T-helper 17 cell (primary cell): ENCODE measurements at regions not wholly inside any gene's neighbourhood (a gene's known extent, or its start where the extent isn't known, plus 50 kb on each side); places are given as distances from the start of the nearest gene placed in this dataset.
"Not testable (repeated sequence)": the region's sequence is repeated elsewhere in the genome, so short reads cannot be mapped to it uniquely, and the experiment has no call there.

Experiments used
- ATAC-seq: fragments of 150-1000 bp; cut with Tn5 transposase; 2 replicates; pipeline ENCODE4 v1.10.0; 2021; ENCODE audit warnings: mild to moderate bottlenecking, moderate library complexity
- DNase-seq, 3 donors: peaks; one replicate each; pipeline versions ENCODE4 v3.0.0 to v3.0.0-alpha.2; 2020 to 2021
- H3K9me3 ChIP-seq: one replicate; pipeline ENCODE4 v1.7.0; 2013; ENCODE audit warnings: low read length, mild to moderate bottlenecking; ENCODE audit not compliant: control insufficient read depth, poor library complexity, severe bottlenecking
- H3K27ac Mint-ChIP-seq: one replicate; pipeline ENCODE4 v1.8.0; 2022; ENCODE audit warnings: mild to moderate bottlenecking, moderate library complexity, mixed read lengths
- H3K27me3 Mint-ChIP-seq: one replicate; pipeline ENCODE4 v1.8.0; 2022; ENCODE audit warnings: mixed read lengths
- H3K36me3 Mint-ChIP-seq: one replicate; pipeline ENCODE4 v1.8.0; 2022; ENCODE audit warnings: low read depth, mixed read lengths
- H3K4me1 Mint-ChIP-seq: one replicate; pipeline ENCODE4 v1.8.0; 2022; ENCODE audit warnings: mild to moderate bottlenecking, mixed read lengths
- H3K4me3 Mint-ChIP-seq: one replicate; pipeline ENCODE4 v1.8.0; 2022; ENCODE audit warnings: mild to moderate bottlenecking, moderate library complexity, mixed read lengths

GRCh38 chrX:43423876-43424275 is 232.2 kb upstream of the MAOA start:
- Mint-ChIP-seq H3K36me3 (no peaks in the 10 kb centered on the region), H3K27me3 (peaks cover 12% of the 10 kb centered on the region), H3K27ac (no peak overlapping the region), H3K4me3 (no peak overlapping the region), H3K4me1 (no peaks in the 10 kb centered on the region)
- DNase-seq (no peak), ATAC-seq (no peak)
- peaks cover 2% of the 10 kb centered on the region for H3K9me3 ChIP-seq

GRCh38 chrX:43436517-43436916 is 219.6 kb upstream of the MAOA start:
- no peak for DNase-seq
- H3K27me3 Mint-ChIP-seq, result peaks cover 10% of the 10 kb centered on the region
- H3K4me3 Mint-ChIP-seq, result no peak overlapping the region
- H3K9me3 ChIP-seq, result no peaks in the 10 kb centered on the region
- no peak for ATAC-seq
- H3K4me1 Mint-ChIP-seq, result peaks cover 2% of the 10 kb centered on the region
- H3K27ac Mint-ChIP-seq, result no peak overlapping the region
- no peaks in the 10 kb centered on the region for H3K36me3 Mint-ChIP-seq

GRCh38 chrX:43446752-43447151 is 209.3 kb upstream of the MAOA start:
- H3K27me3 Mint-ChIP-seq, result peaks cover 5% of the 10 kb centered on the region
- ATAC-seq, result no peak
- H3K4me3 Mint-ChIP-seq, result no peak overlapping the region

GRCh38 chrX:43448688-43449087 is 207.4 kb upstream of the MAOA start:
- no peaks in the 10 kb centered on the region for H3K9me3 ChIP-seq
- Mint-ChIP-seq H3K4me1 (no peaks in the 10 kb centered on the region), H3K36me3 (no peaks in the 10 kb centered on the region), H3K27ac (no peak overlapping the region), H3K27me3 (no peaks in the 10 kb centered on the region), H3K4me3 (no peak overlapping the region)
- ATAC-seq, result no peak
- DNase-seq, result no peak

More at GRCh38 chrX:43446752-43447151, 209.3 kb upstream of the MAOA start:
- DNase-seq, result no peak
- Mint-ChIP-seq H3K36me3 (no peaks in the 10 kb centered on the region), H3K4me1 (no peaks in the 10 kb centered on the region), H3K27ac (no peak overlapping the region)
- H3K9me3 ChIP-seq, result no peaks in the 10 kb centered on the region

- DNase-seq (no peak), ATAC-seq (no peak)
- no peaks in the 10 kb centered on the region for H3K27me3 Mint-ChIP-seq
- no peak overlapping the region for H3K4me3 Mint-ChIP-seq
- no peaks in the 10 kb centered on the region for H3K4me1 Mint-ChIP-seq
- no peak overlapping the region for H3K27ac Mint-ChIP-seq
- H3K9me3 ChIP-seq, result no peaks in the 10 kb centered on the region
- no peaks in the 10 kb centered on the region for H3K36me3 Mint-ChIP-seq
Measured at GRCh38 chrX:43450355-43450754, 205.7 kb upstream of the MAOA start.

- not testable (repeated sequence) for H3K36me3 Mint-ChIP-seq, H3K4me1 Mint-ChIP-seq, ATAC-seq, H3K4me3 Mint-ChIP-seq, H3K27ac Mint-ChIP-seq, H3K27me3 Mint-ChIP-seq, H3K9me3 ChIP-seq, DNase-seq
Measured at GRCh38 chrX:43451976-43452686, 204.0 kb upstream of the MAOA start.

GRCh38 chrX:43456063-43456462 is 200.0 kb upstream of the MAOA start:
- Mint-ChIP-seq H3K4me3 (no peak overlapping the region), H3K36me3 (no peaks in the 10 kb centered on the region), H3K4me1 (no peaks in the 10 kb centered on the region), H3K27me3 (peaks cover 6% of the 10 kb centered on the region), H3K27ac (no peak overlapping the region)
- no peaks in the 10 kb centered on the region for H3K9me3 ChIP-seq
- no peak for ATAC-seq
- no peak for DNase-seq

GRCh38 chrX:43456906-43457305 is 199.2 kb upstream of the MAOA start:
- Mint-ChIP-seq H3K27ac (no peak overlapping the region), H3K36me3 (no peaks in the 10 kb centered on the region), H3K4me1 (no peaks in the 10 kb centered on the region), H3K4me3 (no peak overlapping the region), H3K27me3 (peaks cover 6% of the 10 kb centered on the region)
- H3K9me3 ChIP-seq, result no peaks in the 10 kb centered on the region
- ATAC-seq (no peak), DNase-seq (no peak)

GRCh38 chrX:43467608-43468234 is 188.4 kb upstream of the MAOA start:
- ATAC-seq (no peak), DNase-seq (no peak)
- Mint-ChIP-seq H3K27me3 (no peaks in the 10 kb centered on the region), H3K27ac (no peak overlapping the region), H3K4me3 (no peak overlapping the region), H3K36me3 (no peaks in the 10 kb centered on the region), H3K4me1 (peaks cover 2% of the 10 kb centered on the region)
- H3K9me3 ChIP-seq, result no peaks in the 10 kb centered on the region

- H3K9me3 ChIP-seq, result no peaks in the 10 kb centered on the region
- no peak for DNase-seq
- no peak overlapping the region for H3K4me3 Mint-ChIP-seq
- no peaks in the 10 kb centered on the region for H3K36me3 Mint-ChIP-seq
- H3K4me1 Mint-ChIP-seq, result peaks cover 2% of the 10 kb centered on the region
- H3K27ac Mint-ChIP-seq, result no peak overlapping the region
- H3K27me3 Mint-ChIP-seq, result no peaks in the 10 kb centered on the region
- no peak for ATAC-seq
Measured at GRCh38 chrX:43469391-43470054, 186.6 kb upstream of the MAOA start.

GRCh38 chrX:43474321-43474720 is 181.8 kb upstream of the MAOA start:
- no peaks in the 10 kb centered on the region for H3K36me3 Mint-ChIP-seq
- no peaks in the 10 kb centered on the region for H3K27me3 Mint-ChIP-seq
- no peak overlapping the region for H3K27ac Mint-ChIP-seq
- no peak for ATAC-seq
- no peak for DNase-seq
- H3K9me3 ChIP-seq, result no peaks in the 10 kb centered on the region
- H3K4me3 Mint-ChIP-seq, result no peak overlapping the region
- peaks cover 2% of the 10 kb centered on the region for H3K4me1 Mint-ChIP-seq

- Mint-ChIP-seq H3K4me3 (no peak overlapping the region), H3K27ac (no peak overlapping the region), H3K36me3 (no peaks in the 10 kb centered on the region), H3K27me3 (no peaks in the 10 kb centered on the region), H3K4me1 (no peaks in the 10 kb centered on the region)
- ATAC-seq (no peak), DNase-seq (no peak)
- H3K9me3 ChIP-seq, result no peaks in the 10 kb centered on the region
Measured at GRCh38 chrX:43479070-43479469, 177.0 kb upstream of the MAOA start.

GRCh38 chrX:43479850-43480249 is 176.2 kb upstream of the MAOA start:
- no peak for ATAC-seq
- Mint-ChIP-seq H3K4me1 (no peaks in the 10 kb centered on the region), H3K27me3 (no peaks in the 10 kb centered on the region), H3K36me3 (no peaks in the 10 kb centered on the region), H3K4me3 (no peak overlapping the region), H3K27ac (no peak overlapping the region)
- no peak for DNase-seq
- no peaks in the 10 kb centered on the region for H3K9me3 ChIP-seq

- DNase-seq (no peak), ATAC-seq (no peak)
- Mint-ChIP-seq H3K4me3 (no peak overlapping the region), H3K4me1 (no peaks in the 10 kb centered on the region), H3K27me3 (no peaks in the 10 kb centered on the region), H3K36me3 (no peaks in the 10 kb centered on the region), H3K27ac (no peak overlapping the region)
- H3K9me3 ChIP-seq, result no peaks in the 10 kb centered on the region
Measured at GRCh38 chrX:43481576-43481975, 174.5 kb upstream of the MAOA start.
